ENCODE measurements at regions not wholly inside any gene's neighbourhood (a gene's known extent, or its start where the extent isn't known, plus 50 kb on each side); places are given as distances from the start of the nearest gene placed in this dataset.
"Not testable (repeated sequence)": the region's sequence is repeated elsewhere in the genome, so short reads cannot be mapped to it uniquely, and the experiment has no call there.

GRCh38 chr16:72657164-72657563 is 390.8 kb downstream of the ZFHX3 start:
- no peak for DNase-seq (ENCODE audit: low read depth)

GRCh38 chr16:72654535-72654934 is 393.4 kb downstream of the ZFHX3 start:
- DNase-seq (ENCODE audit: low read depth), result no peak

- DNase-seq (ENCODE audit: low read depth), result no peak
Observed at GRCh38 chr16:72649254-72649944, 398.5 kb downstream of the ZFHX3 start.

- DNase-seq (ENCODE audit: low read depth), result no peak
Observed at GRCh38 chr16:72646615-72647014, 401.3 kb downstream of the ZFHX3 start.

GRCh38 chr16:72645538-72645937 is 402.4 kb downstream of the ZFHX3 start:
- no peak for DNase-seq (ENCODE audit: low read depth)

GRCh38 chr16:72644911-72645310 is 403.0 kb downstream of the ZFHX3 start:
- no peak for DNase-seq (ENCODE audit: low read depth)

- no peak for DNase-seq (ENCODE audit: low read depth)
Observed at GRCh38 chr16:72639494-72639893, 408.4 kb downstream of the ZFHX3 start.

- peak; percentile 47 for DNase-seq (ENCODE audit: low read depth)
Observed at GRCh38 chr16:72637306-72637705, 410.6 kb downstream of the ZFHX3 start.

- no peak for DNase-seq (ENCODE audit: low read depth)
Observed at GRCh38 chr16:72635694-72636093, 412.2 kb downstream of the ZFHX3 start.

GRCh38 chr16:72635104-72635503 is 412.8 kb downstream of the ZFHX3 start:
- peak; percentile 21 for DNase-seq (ENCODE audit: low read depth)

GRCh38 chr16:72627182-72627896 is 420.6 kb downstream of the ZFHX3 start:
- DNase-seq (ENCODE audit: low read depth), result not testable (repeated sequence)

- no peak for DNase-seq (ENCODE audit: low read depth)
Observed at GRCh38 chr16:72626623-72627022, 421.3 kb downstream of the ZFHX3 start.

GRCh38 chr16:72621651-72622050 is 426.3 kb downstream of the ZFHX3 start:
- DNase-seq (ENCODE audit: low read depth), result no peak

- no peak for DNase-seq (ENCODE audit: low read depth)
Observed at GRCh38 chr16:72620853-72621252, 427.1 kb downstream of the ZFHX3 start.

GRCh38 chr16:72620348-72620747 is 427.6 kb downstream of the ZFHX3 start:
- no peak for DNase-seq (ENCODE audit: low read depth)

GRCh38 chr16:72615856-72616255 is 432.1 kb downstream of the ZFHX3 start:
- no peak for DNase-seq (ENCODE audit: low read depth)

- no peak for DNase-seq (ENCODE audit: low read depth)
Observed at GRCh38 chr16:72612718-72613117, 435.2 kb downstream of the ZFHX3 start.

GRCh38 chr16:72612256-72612655 is 435.7 kb downstream of the ZFHX3 start:
- peak; percentile 42 for DNase-seq (ENCODE audit: low read depth)

- no peak for DNase-seq (ENCODE audit: low read depth)
Observed at GRCh38 chr16:72609933-72610332, 438.0 kb upstream of the PMFBP1 start.

- DNase-seq (ENCODE audit: low read depth), result no peak
Observed at GRCh38 chr16:72609066-72609465, 437.1 kb upstream of the PMFBP1 start.

GRCh38 chr16:72604375-72604774 is 432.4 kb upstream of the PMFBP1 start:
- no peak for DNase-seq (ENCODE audit: low read depth)

- DNase-seq (ENCODE audit: low read depth), result no peak
Observed at GRCh38 chr16:72602499-72602898, 430.5 kb upstream of the PMFBP1 start.

GRCh38 chr16:72598696-72599095 is 426.7 kb upstream of the PMFBP1 start:
- DNase-seq (ENCODE audit: low read depth), result no peak

- no peak for DNase-seq (ENCODE audit: low read depth)
Observed at GRCh38 chr16:72597938-72598337, 426.0 kb upstream of the PMFBP1 start.

All from fibroblast of the conjunctiva (primary cell).